Gastrocnemius medialis (tissue), 4 donors: ENCODE measurements at regions not wholly inside any gene's neighbourhood (a gene's known extent, or its start where the extent isn't known, plus 50 kb on each side); places are given as distances from the start of the nearest gene placed in this dataset.
"Not testable (repeated sequence)": the region's sequence is repeated elsewhere in the genome, so short reads cannot be mapped to it uniquely, and the experiment has no call there.

ENCODE experiments used
- POLR2A ChIP-seq, 2 donors: fragments of 450-650 bp; IDR thresholded peaks; one replicate each; pipeline ENCODE4 v1.6.1; 2017; ENCODE audit warnings: antibody characterized with exemption in 2 of 2, mild to moderate bottlenecking in 2 of 2, moderate library complexity in 2 of 2
- TF ChIP-seq, protein P1 (sequence below), 5 experiments: fragments of 450-650 bp in 3 of 5; fragments of 200-600 bp in 2 of 5; sonication (generic) in 2 of 5; IDR thresholded peaks in 4 of 5; conservative IDR thresholded peaks in 1 of 5; 1 replicate in 4 of 5; 2 replicates in 1 of 5; pipeline ENCODE4 v1.5.1; 2016 to 2019; ENCODE audit warnings: antibody characterized with exemption in 5 of 5, mild to moderate bottlenecking in 3 of 5, moderate library complexity in 3 of 5

DNA sequence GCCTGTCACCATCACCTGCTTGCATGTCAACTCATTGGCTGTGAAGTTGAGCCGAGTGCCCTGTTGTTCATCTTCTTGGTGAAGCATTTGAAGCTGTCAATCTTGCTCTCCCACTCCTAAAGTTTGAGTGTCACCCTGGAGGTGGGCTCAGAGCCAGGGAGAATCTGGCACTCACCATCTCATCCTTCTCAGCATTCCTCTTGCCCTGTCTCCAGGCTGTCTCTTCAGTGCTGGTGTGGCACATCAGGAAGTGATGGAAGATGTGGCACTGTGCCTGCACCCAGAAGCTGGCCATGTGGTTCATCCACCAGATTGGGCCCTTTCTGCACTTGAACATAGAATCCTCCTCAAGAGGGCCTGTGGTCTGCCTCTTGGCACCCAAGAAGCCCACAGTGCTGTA, 345.9 kb downstream of the FOXD4L4 start:
- TF ChIP-seq POLR2A (IDR thresholded peaks at IDR 0.05): not testable (repeated sequence)
- TF ChIP-seq, protein P1, sequence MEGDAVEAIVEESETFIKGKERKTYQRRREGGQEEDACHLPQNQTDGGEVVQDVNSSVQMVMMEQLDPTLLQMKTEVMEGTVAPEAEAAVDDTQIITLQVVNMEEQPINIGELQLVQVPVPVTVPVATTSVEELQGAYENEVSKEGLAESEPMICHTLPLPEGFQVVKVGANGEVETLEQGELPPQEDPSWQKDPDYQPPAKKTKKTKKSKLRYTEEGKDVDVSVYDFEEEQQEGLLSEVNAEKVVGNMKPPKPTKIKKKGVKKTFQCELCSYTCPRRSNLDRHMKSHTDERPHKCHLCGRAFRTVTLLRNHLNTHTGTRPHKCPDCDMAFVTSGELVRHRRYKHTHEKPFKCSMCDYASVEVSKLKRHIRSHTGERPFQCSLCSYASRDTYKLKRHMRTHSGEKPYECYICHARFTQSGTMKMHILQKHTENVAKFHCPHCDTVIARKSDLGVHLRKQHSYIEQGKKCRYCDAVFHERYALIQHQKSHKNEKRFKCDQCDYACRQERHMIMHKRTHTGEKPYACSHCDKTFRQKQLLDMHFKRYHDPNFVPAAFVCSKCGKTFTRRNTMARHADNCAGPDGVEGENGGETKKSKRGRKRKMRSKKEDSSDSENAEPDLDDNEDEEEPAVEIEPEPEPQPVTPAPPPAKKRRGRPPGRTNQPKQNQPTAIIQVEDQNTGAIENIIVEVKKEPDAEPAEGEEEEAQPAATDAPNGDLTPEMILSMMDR (IDR thresholded peaks at IDR 0.05 in 4 of 5, conservative IDR thresholded peaks at IDR 0.05 in 1 of 5): not testable (repeated sequence)
